ENCODE measurements at regions not wholly inside any gene's neighbourhood (a gene's known extent, or its start where the extent isn't known, plus 50 kb on each side); places are given as distances from the start of the nearest gene placed in this dataset.

- Histone ChIP-seq H3K4me1 (no peaks in the 10 kb centered on the region), H3K9me3 (no peaks in the 10 kb centered on the region), H3K36me3 (no peaks in the 10 kb centered on the region), H3K27ac (no peak overlapping the region), H3K4me3 (no peak overlapping the region), H3K27me3 (ENCODE audit: low read depth) (no peaks in the 10 kb centered on the region)
- intact Hi-C loops (cut with DNase I): no loop called here
- TF ChIP-seq, protein P1, sequence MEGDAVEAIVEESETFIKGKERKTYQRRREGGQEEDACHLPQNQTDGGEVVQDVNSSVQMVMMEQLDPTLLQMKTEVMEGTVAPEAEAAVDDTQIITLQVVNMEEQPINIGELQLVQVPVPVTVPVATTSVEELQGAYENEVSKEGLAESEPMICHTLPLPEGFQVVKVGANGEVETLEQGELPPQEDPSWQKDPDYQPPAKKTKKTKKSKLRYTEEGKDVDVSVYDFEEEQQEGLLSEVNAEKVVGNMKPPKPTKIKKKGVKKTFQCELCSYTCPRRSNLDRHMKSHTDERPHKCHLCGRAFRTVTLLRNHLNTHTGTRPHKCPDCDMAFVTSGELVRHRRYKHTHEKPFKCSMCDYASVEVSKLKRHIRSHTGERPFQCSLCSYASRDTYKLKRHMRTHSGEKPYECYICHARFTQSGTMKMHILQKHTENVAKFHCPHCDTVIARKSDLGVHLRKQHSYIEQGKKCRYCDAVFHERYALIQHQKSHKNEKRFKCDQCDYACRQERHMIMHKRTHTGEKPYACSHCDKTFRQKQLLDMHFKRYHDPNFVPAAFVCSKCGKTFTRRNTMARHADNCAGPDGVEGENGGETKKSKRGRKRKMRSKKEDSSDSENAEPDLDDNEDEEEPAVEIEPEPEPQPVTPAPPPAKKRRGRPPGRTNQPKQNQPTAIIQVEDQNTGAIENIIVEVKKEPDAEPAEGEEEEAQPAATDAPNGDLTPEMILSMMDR (IDR thresholded peaks at IDR 0.05): no peak
- ATAC-seq (no peak), DNase-seq (no peak)
These were observed 1247.6 kb downstream of the PCDH17 start for GRCh38 chr13:58879114-58879513.

DNA sequence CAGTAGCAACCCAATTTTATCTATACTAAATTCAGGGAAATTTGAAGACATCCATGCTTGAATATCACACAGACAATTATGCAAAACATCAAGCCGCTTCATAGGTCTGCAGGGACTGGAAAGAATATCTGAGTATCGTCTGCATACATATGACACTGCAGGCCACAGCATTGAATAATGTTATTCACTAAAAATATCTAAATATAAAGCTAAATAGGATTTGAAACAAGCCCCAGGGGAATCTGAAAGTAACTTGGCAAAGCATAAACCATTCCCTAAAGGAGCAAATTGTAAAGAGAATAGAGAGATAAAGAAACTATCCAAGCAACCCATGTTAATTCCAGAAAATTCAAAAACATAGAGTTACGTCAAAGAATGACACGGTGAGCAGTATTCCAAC lies 1251.0 kb downstream of the PCDH17 start:
- H3K4me3 ChIP-seq: no peak overlapping the region
- no peaks in the 10 kb centered on the region for H3K27me3 ChIP-seq (ENCODE audit: low read depth)
- DNase-seq (no peak), ATAC-seq (no peak)
- intact Hi-C loops (cut with DNase I): no loop called here
- H3K4me1 ChIP-seq: no peaks in the 10 kb centered on the region
- H3K36me3 ChIP-seq: no peaks in the 10 kb centered on the region
- no peaks in the 10 kb centered on the region for H3K9me3 ChIP-seq
- H3K27ac ChIP-seq: no peak overlapping the region
- TF ChIP-seq, protein P1 (IDR thresholded peaks at IDR 0.05): no peak

- TF ChIP-seq, protein P1 (IDR thresholded peaks at IDR 0.05): no peak
- Histone ChIP-seq H3K4me3 (no peak overlapping the region), H3K9me3 (no peaks in the 10 kb centered on the region), H3K4me1 (no peaks in the 10 kb centered on the region), H3K27ac (no peak overlapping the region), H3K36me3 (no peaks in the 10 kb centered on the region), H3K27me3 (ENCODE audit: low read depth) (no peaks in the 10 kb centered on the region)
- intact Hi-C loops (cut with DNase I): no loop called here
- ATAC-seq: no peak
- DNase-seq: no peak
These were observed 1251.9 kb downstream of the PCDH17 start for GRCh38 chr13:58883405-58883804.

- DNase-seq (no peak), ATAC-seq (no peak)
These were observed 1253.0 kb downstream of the PCDH17 start for GRCh38 chr13:58884353-58885209.

DNA sequence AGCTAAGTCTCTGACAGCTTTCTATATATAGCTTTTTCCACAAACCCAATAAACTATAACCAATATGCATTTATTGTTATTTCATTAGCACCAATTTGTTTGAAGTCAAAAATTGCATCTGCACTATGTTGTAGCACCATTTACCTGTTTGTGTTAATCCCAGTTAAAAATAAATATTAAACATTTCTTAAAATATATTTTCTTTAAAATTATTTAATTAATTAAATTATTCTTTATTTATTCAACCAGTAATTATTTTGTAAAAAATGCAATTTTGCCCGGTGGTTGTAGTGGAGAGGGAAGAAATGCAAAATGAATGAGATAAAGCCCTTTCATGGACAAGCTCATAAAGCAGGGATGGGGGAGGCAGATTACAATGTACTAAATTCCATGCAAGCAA lies 1257.9 kb downstream of the PCDH17 start:
- DNase-seq (no peak), ATAC-seq (no peak)
- no peak overlapping the region for H3K27ac ChIP-seq
- no peaks in the 10 kb centered on the region for H3K9me3 ChIP-seq
- H3K4me1 ChIP-seq: no peaks in the 10 kb centered on the region
- TF ChIP-seq, protein P1 (IDR thresholded peaks at IDR 0.05): no peak
- H3K36me3 ChIP-seq: no peaks in the 10 kb centered on the region
- intact Hi-C loops (cut with DNase I): no loop called here
- H3K4me3 ChIP-seq: no peak overlapping the region
- no peaks in the 10 kb centered on the region for H3K27me3 ChIP-seq (ENCODE audit: low read depth)

More at GRCh38 chr13:58884353-58885209, 1253.0 kb downstream of the PCDH17 start:
- TF ChIP-seq, protein P1 (IDR thresholded peaks at IDR 0.05): no peak
- Histone ChIP-seq H3K36me3 (no peaks in the 10 kb centered on the region), H3K9me3 (no peaks in the 10 kb centered on the region), H3K27ac (no peak overlapping the region), H3K27me3 (ENCODE audit: low read depth) (no peaks in the 10 kb centered on the region), H3K4me1 (no peaks in the 10 kb centered on the region), H3K4me3 (no peak overlapping the region)
- intact Hi-C loops (cut with DNase I): no loop called here
